OCI-LY7 (cell line): ENCODE measurements at regions not wholly inside any gene's neighbourhood (a gene's known extent, or its start where the extent isn't known, plus 50 kb on each side); places are given as distances from the start of the nearest gene placed in this dataset.

Experiments used
- BruUV-seq: library from RNA; stranded (reverse); fragments of 400-500 nt; replicated peaks from 2 replicates; lab custom pipeline; 2021; lab: Mats Ljungman, UMichigan
- CTCF ChIA-PET: fragments of 300-600 bp; sonication (Branson Sonifier 250); formaldehyde crosslinking; loops from one replicate; lab custom pipeline; 2022; ENCODE audit warnings: antibody characterized with exemption; ENCODE audit not compliant: unreplicated experiment; lab: Charles Lee
- POLR2A ChIA-PET: fragments of 300-600 bp; sonication (Branson Sonifier 250); formaldehyde crosslinking; loops from one replicate; lab custom pipeline; 2022; ENCODE audit warnings: antibody characterized with exemption; lab: Charles Lee
- DNase-seq: peaks from one replicate; pipeline ENCODE4 v3.0.0-alpha.2; 2015; ENCODE audit warnings: low spot score
- H2AFZ ChIP-seq: fragments of 200-600 bp; sonication (generic), shearing (Covaris generic); 2 replicates; pipeline ENCODE4 v1.6.1; 2014; ENCODE audit warnings: mild to moderate bottlenecking, antibody characterized with exemption, low read length, moderate library complexity
- H3K27ac ChIP-seq: fragments of 200-600 bp; sonication (generic); 2 replicates; pipeline ENCODE4 v1.5.1; 2014; ENCODE audit warnings: mixed run types, low read depth, mild to moderate bottlenecking, moderate library complexity, low read length, inconsistent platforms; ENCODE audit not compliant: poor library complexity, severe bottlenecking
- H3K36me3 ChIP-seq: fragments of 200-600 bp; sonication (generic); 2 replicates; pipeline ENCODE4 v1.6.1; 2014; ENCODE audit warnings: mild to moderate bottlenecking, antibody characterized with exemption, low read length, moderate library complexity, mixed read lengths; ENCODE audit not compliant: insufficient read depth
- H3K4me1 ChIP-seq: fragments of 200-600 bp; sonication (generic); 2 replicates; pipeline ENCODE4 v1.5.1; 2014; ENCODE audit warnings: mild to moderate bottlenecking, low read length; ENCODE audit not compliant: insufficient read depth, poor library complexity, severe bottlenecking
- H3K4me2 ChIP-seq: fragments of 200-600 bp; sonication (generic); 2 replicates; pipeline ENCODE4 v1.6.1; 2014; ENCODE audit warnings: mild to moderate bottlenecking, low read length
- H3K4me3 ChIP-seq: fragments of 200-600 bp; sonication (generic); 2 replicates; pipeline ENCODE4 v1.5.1; 2014; ENCODE audit warnings: mild to moderate bottlenecking, low read depth, low read length; ENCODE audit not compliant: poor library complexity, severe bottlenecking
- H3K79me2 ChIP-seq: fragments of 200-600 bp; sonication (generic); 2 replicates; pipeline ENCODE4 v1.6.1; 2016; ENCODE audit warnings: low read depth, mild to moderate bottlenecking, low read length, moderate library complexity, mixed read lengths; ENCODE audit not compliant: insufficient read depth
- H3K9me2 ChIP-seq: fragments of 200-600 bp; sonication (generic); 2 replicates; pipeline ENCODE4 v1.6.1; 2016; ENCODE audit warnings: mild to moderate bottlenecking, low read length, mixed read lengths; ENCODE audit not compliant: insufficient read depth
- H3K9me3 ChIP-seq: fragments of 200-600 bp; sonication (generic); 2 replicates; pipeline ENCODE4 v1.6.1; 2014; ENCODE audit warnings: mild to moderate bottlenecking, mixed run types, low read length, mixed read lengths
- H4K20me1 ChIP-seq: fragments of 200-600 bp; sonication (generic); 2 replicates; pipeline ENCODE4 v1.6.1; 2014; ENCODE audit warnings: mild to moderate bottlenecking, antibody characterized with exemption, low read length, moderate library complexity, mixed read lengths; ENCODE audit not compliant: insufficient read depth
- EZH2phosphoT487 ChIP-seq: fragments of 200-600 bp; sonication (generic); IDR thresholded peaks from 2 replicates; pipeline ENCODE4 v1.6.1; 2018; ENCODE audit warnings: low read depth, borderline replicate concordance, mild to moderate bottlenecking, mixed run types, antibody characterized with exemption, low read length, moderate library complexity, mixed read lengths
- intact Hi-C: fragments of 100-400 bp; cut with micrococcal nuclease; formaldehyde crosslinking; loops from one replicate; pipeline ENCODE4 v1.10.0; 2022; ENCODE audit not compliant: unreplicated experiment
- TF ChIP-seq, protein P1 (sequence below): fragments of 200-600 bp; sonication (generic); conservative IDR thresholded peaks from 2 replicates; pipeline ENCODE4 v1.5.1; 2014; ENCODE audit warnings: mild to moderate bottlenecking, antibody characterized with exemption, low read length, moderate library complexity, mixed read lengths

DNA sequence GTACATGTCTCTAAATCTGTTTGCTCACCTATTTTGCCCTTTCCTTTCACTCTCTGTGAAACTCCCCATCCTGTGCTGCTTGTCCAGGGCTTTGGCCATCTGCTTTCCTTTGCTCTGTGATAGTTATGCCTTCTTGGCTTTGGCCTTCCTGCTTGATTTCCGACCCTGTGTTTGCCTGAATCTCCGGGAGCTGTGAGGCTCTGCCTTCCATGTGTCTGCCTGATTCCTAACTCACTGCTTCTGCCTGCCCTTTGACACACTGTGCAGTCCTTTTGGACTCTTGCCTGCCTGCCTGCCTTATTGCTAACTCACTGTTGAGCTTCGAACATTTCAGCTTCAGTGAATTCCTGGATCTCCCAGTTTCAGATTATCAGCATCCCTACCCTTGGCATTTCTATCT is 143.1 kb downstream of the C4orf33 start:
- CTCF ChIA-PET: no interaction called here
- no peak overlapping the region for H3K4me2 ChIP-seq
- BruUV-seq: no TSS peak

DNA sequence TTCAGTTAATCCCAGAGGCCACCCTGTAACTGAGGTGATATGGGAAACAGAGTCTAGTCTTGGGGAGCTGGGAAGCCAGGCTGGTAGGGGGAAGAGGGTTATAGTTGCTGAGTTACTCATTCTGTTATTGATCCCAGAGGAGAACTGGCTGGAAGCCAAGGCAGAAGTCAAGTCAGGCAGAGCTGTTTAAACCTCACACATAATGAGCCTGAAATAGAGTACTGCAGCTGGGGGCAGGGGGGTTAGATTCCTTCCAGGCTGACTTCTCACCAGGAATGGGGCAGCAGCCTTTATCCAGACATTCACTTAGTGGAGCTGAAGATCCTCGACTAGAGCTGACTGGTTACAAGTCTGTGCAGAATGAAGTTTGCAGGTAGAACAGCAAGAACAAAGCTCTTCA is 144.9 kb downstream of the C4orf33 start:
- ChIA-PET POLR2A (no interaction called here), CTCF (no interaction called here)
- Histone ChIP-seq H3K4me2 (no peak overlapping the region), H3K4me1 (no peaks in the 10 kb centered on the region), H3K4me3 (no peak overlapping the region), H3K9me3 (no peaks in the 10 kb centered on the region), H2AFZ (no peak overlapping the region), H4K20me1 (no peaks in the 10 kb centered on the region), H3K36me3 (no peaks in the 10 kb centered on the region), H3K9me2 (no peaks in the 10 kb centered on the region), H3K27ac (no peak overlapping the region), H3K79me2 (no peaks in the 10 kb centered on the region)
- intact Hi-C loops: no loop called here
- TF ChIP-seq, protein P1, sequence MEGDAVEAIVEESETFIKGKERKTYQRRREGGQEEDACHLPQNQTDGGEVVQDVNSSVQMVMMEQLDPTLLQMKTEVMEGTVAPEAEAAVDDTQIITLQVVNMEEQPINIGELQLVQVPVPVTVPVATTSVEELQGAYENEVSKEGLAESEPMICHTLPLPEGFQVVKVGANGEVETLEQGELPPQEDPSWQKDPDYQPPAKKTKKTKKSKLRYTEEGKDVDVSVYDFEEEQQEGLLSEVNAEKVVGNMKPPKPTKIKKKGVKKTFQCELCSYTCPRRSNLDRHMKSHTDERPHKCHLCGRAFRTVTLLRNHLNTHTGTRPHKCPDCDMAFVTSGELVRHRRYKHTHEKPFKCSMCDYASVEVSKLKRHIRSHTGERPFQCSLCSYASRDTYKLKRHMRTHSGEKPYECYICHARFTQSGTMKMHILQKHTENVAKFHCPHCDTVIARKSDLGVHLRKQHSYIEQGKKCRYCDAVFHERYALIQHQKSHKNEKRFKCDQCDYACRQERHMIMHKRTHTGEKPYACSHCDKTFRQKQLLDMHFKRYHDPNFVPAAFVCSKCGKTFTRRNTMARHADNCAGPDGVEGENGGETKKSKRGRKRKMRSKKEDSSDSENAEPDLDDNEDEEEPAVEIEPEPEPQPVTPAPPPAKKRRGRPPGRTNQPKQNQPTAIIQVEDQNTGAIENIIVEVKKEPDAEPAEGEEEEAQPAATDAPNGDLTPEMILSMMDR: no peak
- TF ChIP-seq EZH2phosphoT487: no peak
- DNase-seq: no peak
- BruUV-seq: no TSS peak

More for the DNA sequence above, 143.1 kb downstream of the C4orf33 start:
- POLR2A ChIA-PET: no interaction called here
- Histone ChIP-seq H3K4me1 (no peaks in the 10 kb centered on the region), H2AFZ (no peak overlapping the region), H3K4me3 (no peak overlapping the region), H3K9me2 (no peaks in the 10 kb centered on the region), H3K27ac (no peak overlapping the region), H4K20me1 (no peaks in the 10 kb centered on the region), H3K36me3 (no peaks in the 10 kb centered on the region), H3K79me2 (no peaks in the 10 kb centered on the region), H3K9me3 (no peaks in the 10 kb centered on the region)
- no peak for TF ChIP-seq EZH2phosphoT487
- TF ChIP-seq, protein P1: no peak
- intact Hi-C loops: no loop called here
- no peak for DNase-seq

DNA sequence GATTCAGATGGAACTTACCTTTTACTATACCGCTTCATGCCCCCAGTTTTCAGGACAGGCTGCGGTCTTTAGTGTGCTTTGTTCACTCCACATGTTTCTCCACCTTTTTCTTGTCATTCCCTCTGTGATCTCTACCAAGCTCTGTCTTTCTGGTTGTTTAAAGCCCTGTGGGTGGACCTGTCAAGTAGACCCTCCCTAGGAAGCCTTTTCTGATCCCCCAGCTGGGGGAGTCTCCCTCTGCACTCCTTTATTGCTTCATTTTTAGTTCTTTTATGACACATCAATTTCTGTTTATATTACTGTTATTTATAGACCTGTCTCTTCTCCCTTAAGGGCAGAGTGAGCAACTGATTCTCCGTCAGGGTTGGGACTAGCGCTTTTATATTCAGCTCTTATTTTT is 150.2 kb downstream of the C4orf33 start:
- CTCF ChIA-PET: no interaction called here
- Histone ChIP-seq H3K4me3 (no peak overlapping the region), H2AFZ (no peak overlapping the region), H3K9me2 (no peaks in the 10 kb centered on the region), H3K27ac (no peak overlapping the region), H3K79me2 (no peaks in the 10 kb centered on the region), H4K20me1 (no peaks in the 10 kb centered on the region), H3K4me1 (no peaks in the 10 kb centered on the region), H3K9me3 (no peaks in the 10 kb centered on the region), H3K36me3 (no peaks in the 10 kb centered on the region), H3K4me2 (no peak overlapping the region)
- TF ChIP-seq, protein P1: no peak
- no peak for TF ChIP-seq EZH2phosphoT487
- POLR2A ChIA-PET: interaction anchor here (0.6 to 1.0 kb wide), 3 partner anchors 9 to 49 kb away, joined by 3 to 5 read pairs (median 4); no protein-coding TSS in a partner anchor
- BruUV-seq: no TSS peak
- DNase-seq: no peak
- intact Hi-C loops: no loop called here
